Liver (tissue), 8 donors: ENCODE measurements at regions not wholly inside any gene's neighbourhood (a gene's known extent, or its start where the extent isn't known, plus 50 kb on each side); places are given as distances from the start of the nearest gene placed in this dataset.

Source experiments
- DNase-seq: peaks from one replicate; pipeline ENCODE4 v3.0.0-alpha.2; 2017; ENCODE audit warnings: low spot score
- H3K27ac ChIP-seq, 2 donors: one replicate each; pipeline ENCODE4 v1.7.0; 2013; ENCODE audit warnings: inconsistent platforms in 2 of 2, low read length in 2 of 2, control low read depth in 1 of 2, low read depth in 1 of 2, mild to moderate bottlenecking in 1 of 2
- H3K27me3 ChIP-seq, 4 donors: one replicate each; pipeline versions ENCODE4 v1.6.1 to v1.7.0; 2013; ENCODE audit warnings: low read length in 3 of 4, inconsistent platforms in 1 of 4, mild to moderate bottlenecking in 1 of 4, moderate library complexity in 1 of 4; ENCODE audit not compliant: control insufficient read depth in 4 of 4, insufficient read depth in 4 of 4
- H3K36me3 ChIP-seq, 4 donors: one replicate each; pipeline versions ENCODE4 v1.6.1 to v1.7.0; 2013; ENCODE audit warnings: low read length in 3 of 4, mild to moderate bottlenecking in 3 of 4, low read depth in 1 of 4, moderate library complexity in 1 of 4; ENCODE audit not compliant: control insufficient read depth in 4 of 4, insufficient read depth in 3 of 4
- H3K4me1 ChIP-seq, 4 donors: one replicate each; pipeline versions ENCODE4 v1.6.1 to v1.7.0; 2013; ENCODE audit warnings: low read length in 3 of 4, mild to moderate bottlenecking in 3 of 4, moderate library complexity in 1 of 4; ENCODE audit not compliant: control insufficient read depth in 4 of 4, insufficient read depth in 4 of 4
- H3K4me3 ChIP-seq, 3 donors: one replicate each; pipeline versions ENCODE4 v1.6.1 to v1.7.0; 2013; ENCODE audit warnings: low read length in 3 of 3, control low read depth in 1 of 3, low read depth in 1 of 3, mild to moderate bottlenecking in 1 of 3
- H3K9ac ChIP-seq, 2 donors: one replicate each; pipeline ENCODE4 v1.7.0; 2013; ENCODE audit warnings: low read length in 2 of 2, mild to moderate bottlenecking in 2 of 2, moderate library complexity in 2 of 2, control low read depth in 1 of 2, low read depth in 1 of 2
- H3K9me3 ChIP-seq, 4 donors: one replicate each; pipeline versions ENCODE4 v1.6.1 to v1.7.0; 2013; ENCODE audit warnings: low read length in 3 of 4; ENCODE audit not compliant: control insufficient read depth in 4 of 4
- CTCF ChIP-seq: fragments of 150-350 bp; IDR thresholded peaks from 2 replicates; pipeline ENCODE4 v1.5.1; 2017; ENCODE audit warnings: improper control_type of control experiment, low read depth, low read length; ENCODE audit not compliant: missing input control
- EGR1 ChIP-seq, 2 donors: IDR thresholded peaks; 2 replicates each; pipeline ENCODE4 v1.6.1; 2016 to 2018; ENCODE audit warnings: antibody characterized with exemption in 2 of 2, low read depth in 2 of 2
- FOXA1 ChIP-seq: IDR thresholded peaks from 2 replicates; pipeline ENCODE4 v1.6.1; 2016; ENCODE audit warnings: antibody characterized with exemption
- FOXA2 ChIP-seq: IDR thresholded peaks from 2 replicates; pipeline ENCODE4 v1.6.1; 2016; ENCODE audit warnings: antibody characterized with exemption
- HNF4A ChIP-seq, 2 donors: conservative IDR thresholded peaks; 2 replicates each; pipeline ENCODE4 v1.6.1; 2016; ENCODE audit warnings: antibody characterized with exemption in 2 of 2, mild to moderate bottlenecking in 2 of 2
- HNF4G ChIP-seq: IDR thresholded peaks from 2 replicates; pipeline ENCODE4 v1.6.1; 2016; ENCODE audit warnings: antibody characterized with exemption
- JUND ChIP-seq, 2 donors: IDR thresholded peaks; 2 replicates each; pipeline ENCODE4 v1.6.1; 2016; ENCODE audit warnings: antibody characterized with exemption in 2 of 2
- MAX ChIP-seq: IDR thresholded peaks from 2 replicates; pipeline ENCODE4 v1.6.1; 2016; ENCODE audit warnings: antibody characterized with exemption
- NR2F2 ChIP-seq: IDR thresholded peaks from 2 replicates; pipeline ENCODE4 v1.6.1; 2016; ENCODE audit warnings: antibody characterized with exemption
- RAD21 ChIP-seq, 2 donors: IDR thresholded peaks; 2 replicates each; pipeline ENCODE4 v1.6.1; 2016; ENCODE audit warnings: antibody characterized with exemption in 2 of 2, mild to moderate bottlenecking in 2 of 2
- RXRA ChIP-seq, 2 donors: IDR thresholded peaks; 2 replicates each; pipeline ENCODE4 v1.6.1; 2017 to 2018; ENCODE audit warnings: antibody characterized with exemption in 2 of 2, mild to moderate bottlenecking in 1 of 2
- SP1 ChIP-seq: IDR thresholded peaks from 2 replicates; pipeline ENCODE4 v1.6.1; 2018; ENCODE audit warnings: antibody characterized with exemption, mild to moderate bottlenecking
- TAF1 ChIP-seq: conservative IDR thresholded peaks from 2 replicates; pipeline ENCODE4 v1.6.1; 2016; ENCODE audit warnings: antibody characterized with exemption, mild to moderate bottlenecking
- ZBTB33 ChIP-seq: IDR thresholded peaks from 2 replicates; pipeline ENCODE4 v1.6.1; 2016; ENCODE audit warnings: antibody characterized with exemption
- WGBS: extraction: QIAGEN DNeasy Blood & Tissue Kit; methylation state at CpG from one replicate; pipeline ENCODE4 v1.1.7; 2013; 5-methylcytosine and 5-hydroxymethylcytosine counted together
- TF ChIP-seq, protein P1 (sequence below): IDR thresholded peaks from 2 replicates; pipeline ENCODE4 v1.6.1; 2016; ENCODE audit warnings: antibody characterized with exemption
- TF ChIP-seq, protein P2 (sequence below): IDR thresholded peaks from 2 replicates; pipeline ENCODE4 v1.6.1; 2016; ENCODE audit warnings: antibody characterized with exemption, mild to moderate bottlenecking
- donor health status: healthy.
- donor health status: healthy.
- donor health status: healthy.
- donor health status: healthy.
- donor health status: healthy.

DNA sequence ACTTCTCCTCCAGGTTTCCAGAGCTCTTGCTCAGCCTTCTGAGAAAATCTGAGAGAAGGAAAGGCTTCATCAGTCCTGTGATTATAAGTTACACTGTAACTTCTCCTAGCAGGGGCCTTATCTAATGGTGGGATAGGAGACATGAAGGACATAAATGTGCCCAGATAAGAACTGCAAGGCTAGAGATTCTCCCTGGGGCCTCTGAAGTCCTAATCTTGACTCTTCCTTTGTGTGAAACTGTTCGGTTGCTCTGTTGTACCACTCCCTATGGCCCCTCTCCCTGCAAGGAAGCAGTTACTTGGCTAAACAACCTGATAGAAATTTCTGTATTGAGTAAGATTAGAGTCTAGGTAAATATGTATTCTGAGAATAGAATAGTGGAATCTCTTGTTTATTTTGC, 780.9 kb downstream of the ETS1 start (continued):
- TF ChIP-seq, protein P1, sequence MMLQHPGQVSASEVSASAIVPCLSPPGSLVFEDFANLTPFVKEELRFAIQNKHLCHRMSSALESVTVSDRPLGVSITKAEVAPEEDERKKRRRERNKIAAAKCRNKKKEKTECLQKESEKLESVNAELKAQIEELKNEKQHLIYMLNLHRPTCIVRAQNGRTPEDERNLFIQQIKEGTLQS: no peak
- no peak for TF ChIP-seq CTCF
- TF ChIP-seq FOXA2: no peak

DNA sequence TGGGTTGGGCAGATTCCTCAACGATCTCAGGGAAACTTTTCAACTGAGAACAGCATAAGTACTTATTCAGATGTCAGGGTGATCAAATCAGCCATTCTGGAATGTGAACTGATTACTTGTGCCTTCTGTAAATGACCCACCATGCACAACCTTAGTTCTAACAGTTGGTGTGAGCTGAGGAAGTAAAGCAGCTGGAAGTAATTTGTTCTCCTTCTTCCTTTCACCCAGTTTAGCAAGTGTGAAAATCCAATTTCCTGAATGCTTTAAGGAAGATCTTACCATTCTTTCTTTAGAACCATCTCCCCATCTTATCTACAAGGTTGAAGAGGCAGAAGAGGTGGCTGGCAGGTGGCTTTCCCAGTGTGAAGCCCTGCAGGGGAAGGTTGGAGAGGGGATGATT, 781.6 kb downstream of the ETS1 start:
- Histone ChIP-seq H3K27ac (no peak overlapping the region), H3K4me3 (no peak overlapping the region), H3K9me3 (no peaks in the 10 kb centered on the region), H3K9ac (no peak overlapping the region), H3K4me1 (peaks cover 0 to 8% (median 2%) of the 10 kb centered on the region in 4 donors), H3K27me3 (no peaks in the 10 kb centered on the region), H3K36me3 (no peaks in the 10 kb centered on the region)
- WGBS: 73% methylated on average over 1 of the region's 1 CpG
- no peak for DNase-seq
- TF ChIP-seq, protein P1: no peak
- no peak for TF ChIP-seq HNF4A (conservative IDR thresholded peaks at IDR 0.05)
- TF ChIP-seq FOXA1: no peak
- no peak for TF ChIP-seq SP1
- TF ChIP-seq NR2F2: no peak
- no peak for TF ChIP-seq HNF4G
- no peak for TF ChIP-seq RXRA (IDR thresholded peaks at IDR 0.05)
- TF ChIP-seq MAX: no peak
- TF ChIP-seq RAD21 (IDR thresholded peaks at IDR 0.05): no peak
- no peak for TF ChIP-seq TAF1
- TF ChIP-seq, protein P2, sequence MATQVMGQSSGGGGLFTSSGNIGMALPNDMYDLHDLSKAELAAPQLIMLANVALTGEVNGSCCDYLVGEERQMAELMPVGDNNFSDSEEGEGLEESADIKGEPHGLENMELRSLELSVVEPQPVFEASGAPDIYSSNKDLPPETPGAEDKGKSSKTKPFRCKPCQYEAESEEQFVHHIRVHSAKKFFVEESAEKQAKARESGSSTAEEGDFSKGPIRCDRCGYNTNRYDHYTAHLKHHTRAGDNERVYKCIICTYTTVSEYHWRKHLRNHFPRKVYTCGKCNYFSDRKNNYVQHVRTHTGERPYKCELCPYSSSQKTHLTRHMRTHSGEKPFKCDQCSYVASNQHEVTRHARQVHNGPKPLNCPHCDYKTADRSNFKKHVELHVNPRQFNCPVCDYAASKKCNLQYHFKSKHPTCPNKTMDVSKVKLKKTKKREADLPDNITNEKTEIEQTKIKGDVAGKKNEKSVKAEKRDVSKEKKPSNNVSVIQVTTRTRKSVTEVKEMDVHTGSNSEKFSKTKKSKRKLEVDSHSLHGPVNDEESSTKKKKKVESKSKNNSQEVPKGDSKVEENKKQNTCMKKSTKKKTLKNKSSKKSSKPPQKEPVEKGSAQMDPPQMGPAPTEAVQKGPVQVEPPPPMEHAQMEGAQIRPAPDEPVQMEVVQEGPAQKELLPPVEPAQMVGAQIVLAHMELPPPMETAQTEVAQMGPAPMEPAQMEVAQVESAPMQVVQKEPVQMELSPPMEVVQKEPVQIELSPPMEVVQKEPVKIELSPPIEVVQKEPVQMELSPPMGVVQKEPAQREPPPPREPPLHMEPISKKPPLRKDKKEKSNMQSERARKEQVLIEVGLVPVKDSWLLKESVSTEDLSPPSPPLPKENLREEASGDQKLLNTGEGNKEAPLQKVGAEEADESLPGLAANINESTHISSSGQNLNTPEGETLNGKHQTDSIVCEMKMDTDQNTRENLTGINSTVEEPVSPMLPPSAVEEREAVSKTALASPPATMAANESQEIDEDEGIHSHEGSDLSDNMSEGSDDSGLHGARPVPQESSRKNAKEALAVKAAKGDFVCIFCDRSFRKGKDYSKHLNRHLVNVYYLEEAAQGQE: no peak
- no peak for TF ChIP-seq EGR1 (IDR thresholded peaks at IDR 0.05; ENCODE audit: low read depth in 2 of 2)
- no peak for TF ChIP-seq FOXA2
- no peak for TF ChIP-seq JUND (IDR thresholded peaks at IDR 0.05)
- TF ChIP-seq ZBTB33: no peak
- TF ChIP-seq CTCF: no peak
